ENCODE measurements at regions not wholly inside any gene's neighbourhood (a gene's known extent, or its start where the extent isn't known, plus 50 kb on each side); places are given as distances from the start of the nearest gene placed in this dataset.

- TF ChIP-seq TAF1 (IDR thresholded peaks at IDR 0.05; ENCODE audit: low read depth, low read length): no peak
- TF ChIP-seq POLR2A (IDR thresholded peaks at IDR 0.05; ENCODE audit: low read depth, low read length): no peak
- no peak for TF ChIP-seq POLR2AphosphoS5 (IDR thresholded peaks at IDR 0.05; ENCODE audit: low read depth, low read length)
Observed at GRCh38 chr2:8533923-8534322, 147.9 kb upstream of the ID2 start.

Measured in GM12891 (cell line).